Progenitor cell of endocrine pancreas (in vitro differentiated cells): ENCODE measurements at regions not wholly inside any gene's neighbourhood (a gene's known extent, or its start where the extent isn't known, plus 50 kb on each side); places are given as distances from the start of the nearest gene placed in this dataset.

Source experiments
- DNase-seq: peaks from one replicate; pipeline ENCODE4 v3.0.0; 2021; ENCODE audit warnings: low spot score; ENCODE audit not compliant: unreplicated experiment
- H3K27ac Mint-ChIP-seq: 2 replicates; pipeline ENCODE4 v1.8.0; 2021; ENCODE audit warnings: mild to moderate bottlenecking, moderate library complexity, mixed read lengths
- H3K27me3 Mint-ChIP-seq: 2 replicates; pipeline ENCODE4 v1.8.0; 2021; ENCODE audit warnings: mixed read lengths
- H3K36me3 Mint-ChIP-seq: 2 replicates; pipeline ENCODE4 v1.8.0; 2022; ENCODE audit warnings: mixed read lengths; ENCODE audit not compliant: insufficient read depth
- H3K4me1 Mint-ChIP-seq: 2 replicates; pipeline ENCODE4 v1.8.0; 2021; ENCODE audit warnings: low read depth, mixed read lengths
- H3K4me3 Mint-ChIP-seq: 2 replicates; pipeline ENCODE4 v1.8.0; 2021; ENCODE audit warnings: low read depth, mild to moderate bottlenecking, moderate library complexity, mixed read lengths
- H3K9me3 Mint-ChIP-seq: 2 replicates; pipeline ENCODE4 v1.8.0; 2021; ENCODE audit warnings: low read depth, mixed read lengths
- TF ChIP-seq, protein P1 (sequence below): fragments of 200-600 bp; sonication (generic); IDR thresholded peaks from one replicate; pipeline ENCODE4 v1.5.0; 2021; ENCODE audit warnings: antibody characterized with exemption, mild to moderate bottlenecking; ENCODE audit not compliant: unreplicated experiment

DNA sequence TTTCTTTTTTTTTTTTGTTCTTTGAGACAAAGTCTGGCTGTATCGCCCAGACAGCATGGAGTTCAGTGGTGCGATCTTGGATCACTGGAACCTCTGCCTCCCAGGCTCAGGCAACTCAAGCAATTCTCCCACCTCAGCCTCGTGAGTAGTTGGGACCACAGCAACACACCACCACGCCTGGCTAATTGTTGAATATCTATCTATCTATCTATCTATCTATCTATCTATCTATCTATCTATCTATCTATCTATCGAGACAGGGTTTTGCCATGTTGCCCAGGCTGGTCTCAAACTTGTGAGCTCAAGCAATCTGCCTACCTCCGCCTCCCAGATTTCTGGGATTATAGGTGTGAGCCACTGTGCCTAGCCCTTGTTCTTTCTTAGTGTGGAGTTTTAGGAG lies 143.3 kb upstream of the DPH6 start:
- H3K4me3 Mint-ChIP-seq: no peak overlapping the region
- no peaks in the 10 kb centered on the region for H3K9me3 Mint-ChIP-seq
- TF ChIP-seq, protein P1, sequence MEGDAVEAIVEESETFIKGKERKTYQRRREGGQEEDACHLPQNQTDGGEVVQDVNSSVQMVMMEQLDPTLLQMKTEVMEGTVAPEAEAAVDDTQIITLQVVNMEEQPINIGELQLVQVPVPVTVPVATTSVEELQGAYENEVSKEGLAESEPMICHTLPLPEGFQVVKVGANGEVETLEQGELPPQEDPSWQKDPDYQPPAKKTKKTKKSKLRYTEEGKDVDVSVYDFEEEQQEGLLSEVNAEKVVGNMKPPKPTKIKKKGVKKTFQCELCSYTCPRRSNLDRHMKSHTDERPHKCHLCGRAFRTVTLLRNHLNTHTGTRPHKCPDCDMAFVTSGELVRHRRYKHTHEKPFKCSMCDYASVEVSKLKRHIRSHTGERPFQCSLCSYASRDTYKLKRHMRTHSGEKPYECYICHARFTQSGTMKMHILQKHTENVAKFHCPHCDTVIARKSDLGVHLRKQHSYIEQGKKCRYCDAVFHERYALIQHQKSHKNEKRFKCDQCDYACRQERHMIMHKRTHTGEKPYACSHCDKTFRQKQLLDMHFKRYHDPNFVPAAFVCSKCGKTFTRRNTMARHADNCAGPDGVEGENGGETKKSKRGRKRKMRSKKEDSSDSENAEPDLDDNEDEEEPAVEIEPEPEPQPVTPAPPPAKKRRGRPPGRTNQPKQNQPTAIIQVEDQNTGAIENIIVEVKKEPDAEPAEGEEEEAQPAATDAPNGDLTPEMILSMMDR: no peak
- no peak for DNase-seq
- H3K27ac Mint-ChIP-seq: peak overlapping the region; percentile 59
- H3K4me1 Mint-ChIP-seq: peaks cover 11% of the 10 kb centered on the region
- no peaks in the 10 kb centered on the region for H3K27me3 Mint-ChIP-seq
- H3K36me3 Mint-ChIP-seq: no peaks in the 10 kb centered on the region

DNA sequence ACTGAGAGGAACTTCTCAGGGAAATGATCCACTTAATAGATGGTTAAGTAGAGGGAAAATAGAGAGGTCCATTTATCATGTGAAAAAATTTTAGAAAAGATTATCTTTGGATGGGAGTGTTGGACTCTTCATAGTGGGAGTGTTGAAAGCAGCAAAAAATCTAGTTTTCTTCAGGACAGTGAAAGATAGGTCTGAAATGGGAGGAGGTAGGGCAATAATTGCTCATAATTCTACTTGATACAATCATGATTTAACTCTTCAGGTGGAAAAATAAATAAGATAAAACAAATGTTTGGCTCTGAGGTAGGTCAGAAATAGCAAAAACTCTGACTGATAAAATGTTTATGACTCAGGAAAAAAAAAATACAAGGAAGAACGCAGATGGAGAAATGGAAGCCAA lies 144.1 kb upstream of the DPH6 start:
- TF ChIP-seq, protein P1: no peak
- Mint-ChIP-seq H3K36me3 (no peaks in the 10 kb centered on the region), H3K9me3 (no peaks in the 10 kb centered on the region), H3K4me1 (peaks cover 11% of the 10 kb centered on the region), H3K27ac (no peak overlapping the region), H3K27me3 (no peaks in the 10 kb centered on the region), H3K4me3 (no peak overlapping the region)
- DNase-seq: no peak

DNA sequence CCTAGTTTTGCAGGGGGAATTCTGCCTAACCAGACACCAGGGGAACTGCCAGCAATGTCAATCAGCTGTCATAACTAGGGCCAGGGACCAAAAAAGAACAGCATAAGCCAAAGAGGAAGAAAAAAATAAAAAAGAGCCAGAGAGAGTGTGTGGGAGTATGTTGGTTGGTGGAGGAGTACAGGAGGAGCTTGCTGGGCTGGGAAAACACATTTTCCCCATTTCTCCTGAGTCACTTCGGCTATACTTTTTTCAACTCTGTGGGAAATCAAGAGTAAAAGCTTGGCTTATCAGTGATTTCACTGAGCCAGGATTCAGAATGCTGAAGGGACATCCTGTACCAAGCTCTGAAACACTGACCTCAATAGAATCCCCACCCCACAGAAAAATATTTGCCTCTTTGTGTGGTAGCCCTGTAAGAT lies 144.7 kb upstream of the DPH6 start:
- no peak for DNase-seq
- H3K9me3 Mint-ChIP-seq: no peaks in the 10 kb centered on the region

DNA sequence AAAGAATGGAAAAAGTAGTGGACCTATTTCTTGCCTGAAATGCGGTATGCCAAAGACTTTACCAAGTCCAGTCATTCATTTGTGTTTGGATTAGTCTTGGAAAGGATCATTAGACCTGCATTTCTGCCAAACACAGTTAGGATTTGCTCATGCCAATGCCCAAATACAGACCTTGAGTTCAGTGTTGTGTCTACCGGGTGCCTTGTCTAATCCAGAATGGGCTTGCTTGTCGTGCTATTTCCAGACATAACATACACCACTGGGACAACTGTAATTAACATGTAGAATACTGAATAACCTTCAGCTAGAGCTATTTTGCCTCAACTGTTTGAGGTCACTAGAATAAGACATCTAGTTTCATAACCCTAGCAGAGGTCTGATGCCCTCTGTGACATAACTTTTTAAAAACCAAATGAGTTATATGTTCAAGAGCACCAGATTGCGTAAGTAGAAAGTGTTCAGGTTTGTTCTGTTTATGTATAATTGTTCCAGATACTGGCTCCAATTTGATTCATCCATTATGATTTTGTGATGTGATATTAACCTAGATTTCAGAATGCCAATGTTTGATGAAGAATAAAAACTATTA lies 145.3 kb upstream of the DPH6 start:
- DNase-seq: no peak
- Mint-ChIP-seq H3K27ac (no peak overlapping the region), H3K9me3 (no peaks in the 10 kb centered on the region), H3K4me1 (peaks cover 13% of the 10 kb centered on the region), H3K27me3 (no peaks in the 10 kb centered on the region), H3K4me3 (no peak overlapping the region), H3K36me3 (no peaks in the 10 kb centered on the region)
- TF ChIP-seq, protein P1: no peak

More for the DNA sequence above, 144.7 kb upstream of the DPH6 start:
- TF ChIP-seq, protein P1: no peak
- Mint-ChIP-seq H3K4me3 (no peak overlapping the region), H3K27ac (no peak overlapping the region), H3K4me1 (peaks cover 11% of the 10 kb centered on the region), H3K36me3 (no peaks in the 10 kb centered on the region), H3K27me3 (no peaks in the 10 kb centered on the region)

DNA sequence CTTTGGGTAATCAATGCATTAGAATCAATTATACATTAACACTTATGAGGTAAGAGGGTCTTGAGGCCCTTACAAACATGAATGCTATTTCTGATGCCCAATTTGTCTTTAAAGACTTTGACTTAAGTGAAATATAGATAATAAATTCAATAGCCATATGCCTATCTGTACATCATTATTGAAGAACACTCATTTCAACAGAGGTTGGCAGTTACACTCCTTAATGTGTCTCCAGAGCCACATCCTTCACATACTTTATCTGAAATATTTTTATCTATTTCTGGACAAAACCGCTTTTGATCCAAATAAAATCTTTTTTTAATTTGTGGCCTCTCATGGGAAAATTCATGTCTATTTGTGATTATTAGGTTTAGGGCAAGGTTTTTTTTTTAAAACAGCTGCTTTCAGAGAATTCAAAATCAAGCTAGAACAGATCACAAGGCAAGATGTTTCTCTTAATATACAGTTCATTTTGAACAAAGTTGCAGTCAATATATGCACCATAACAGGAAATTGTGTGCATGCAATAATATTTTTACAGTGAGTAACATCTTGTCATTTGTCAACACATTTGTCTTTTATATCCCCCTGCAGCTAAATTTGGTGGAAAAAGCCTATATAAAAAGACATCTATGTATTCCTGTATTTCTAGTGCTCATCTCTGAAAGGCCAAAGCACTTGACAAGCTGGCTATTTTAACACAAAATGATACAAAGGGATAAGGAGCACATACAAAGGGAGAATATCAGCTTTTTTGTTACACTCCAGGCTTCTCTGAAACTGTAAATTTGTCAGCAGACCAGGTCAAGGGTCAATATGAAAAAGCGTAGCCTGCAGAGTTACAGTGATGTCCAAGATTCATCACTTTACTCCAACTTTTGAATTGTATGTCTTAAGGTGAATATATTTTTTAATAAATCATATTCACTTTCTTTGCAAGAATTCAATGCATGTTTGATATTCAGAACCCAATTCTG lies 146.2 kb upstream of the DPH6 start:
- Mint-ChIP-seq H3K27me3 (no peaks in the 10 kb centered on the region), H3K4me1 (peaks cover 20% of the 10 kb centered on the region), H3K9me3 (no peaks in the 10 kb centered on the region), H3K27ac (no peak overlapping the region), H3K36me3 (no peaks in the 10 kb centered on the region), H3K4me3 (no peak overlapping the region)
- TF ChIP-seq, protein P1: no peak
- DNase-seq: no peak
